Gastrocnemius medialis (tissue), 4 donors: ENCODE measurements at regions not wholly inside any gene's neighbourhood (a gene's known extent, or its start where the extent isn't known, plus 50 kb on each side); places are given as distances from the start of the nearest gene placed in this dataset.
"Not testable (repeated sequence)": the region's sequence is repeated elsewhere in the genome, so short reads cannot be mapped to it uniquely, and the experiment has no call there.

ENCODE experiments used
- ATAC-seq, 2 donors: fragments of 150-250 bp; one replicate each; pipeline ENCODE4 v1.9.1; 2016
- DNase-seq, 2 donors: peaks; one replicate each; pipeline ENCODE4 v3.0.0-alpha.2; 2019
- H3K27ac ChIP-seq, 4 donors: fragments of 200-600 bp; sonication (generic); 1 replicate in 1 of 4; 2 replicates in 3 of 4; pipeline ENCODE4 v1.5.1; 2016 to 2018; ENCODE audit warnings: mild to moderate bottlenecking in 2 of 4, moderate library complexity in 1 of 4
- H3K27me3 ChIP-seq, 3 donors: fragments of 200-600 bp; sonication (generic) in 2 of 3; 1 replicate in 1 of 3; 2 replicates in 2 of 3; pipeline versions ENCODE4 v1.5.1 to v1.6.0; 2016 to 2019; ENCODE audit warnings: mild to moderate bottlenecking in 1 of 3, moderate library complexity in 1 of 3
- H3K36me3 ChIP-seq, 2 donors: fragments of 200-600 bp; sonication (generic) in 1 of 2; one replicate each; pipeline ENCODE4 v1.5.1; 2017 to 2018
- H3K4me1 ChIP-seq, 2 donors: fragments of 200-600 bp; sonication (generic) in 1 of 2; one replicate each; pipeline ENCODE4 v1.5.1; 2016 to 2017; ENCODE audit warnings: mild to moderate bottlenecking in 2 of 2
- H3K4me3 ChIP-seq, 4 donors: fragments of 200-600 bp; sonication (generic) in 3 of 4; 1 replicate in 1 of 4; 2 replicates in 3 of 4; pipeline ENCODE4 v1.5.1; 2016 to 2019; ENCODE audit warnings: mild to moderate bottlenecking in 2 of 4
- H3K9me3 ChIP-seq, 3 donors: fragments of 200-600 bp; sonication (generic) in 2 of 3; 1 replicate in 1 of 3; 2 replicates in 2 of 3; pipeline ENCODE4 v1.5.1; 2016 to 2019
- POLR2A ChIP-seq, 2 donors: fragments of 450-650 bp; IDR thresholded peaks; one replicate each; pipeline ENCODE4 v1.6.1; 2017; ENCODE audit warnings: antibody characterized with exemption in 2 of 2, mild to moderate bottlenecking in 2 of 2, moderate library complexity in 2 of 2
- in situ Hi-C, 4 donors: fragments of 200-750 bp; cut with MboI; loops; one replicate each; pipeline versions ENCODE4 v1.15.0 to v1.8.0; 2017; ENCODE audit warnings: low sequenced_read_pairs in 4 of 4
- intact Hi-C: fragments of 100-400 bp; cut with DNase I; formaldehyde crosslinking; loops from one replicate; pipeline ENCODE4 v1.15.1; 2023; ENCODE audit warnings: low total_unique reads
- TF ChIP-seq, protein P1 (sequence below), 5 experiments: fragments of 450-650 bp in 3 of 5; fragments of 200-600 bp in 2 of 5; sonication (generic) in 2 of 5; IDR thresholded peaks in 4 of 5; conservative IDR thresholded peaks in 1 of 5; 1 replicate in 4 of 5; 2 replicates in 1 of 5; pipeline ENCODE4 v1.5.1; 2016 to 2019; ENCODE audit warnings: antibody characterized with exemption in 5 of 5, mild to moderate bottlenecking in 3 of 5, moderate library complexity in 3 of 5

GRCh38 chr1:96882096-96882495 lies 160.5 kb downstream of the PTBP2 start:
- Histone ChIP-seq H3K27me3 (no peaks in the 10 kb centered on the region), H3K4me3 (no peak overlapping the region), H3K4me1 (no peaks in the 10 kb centered on the region), H3K36me3 (no peaks in the 10 kb centered on the region), H3K9me3 (no peaks in the 10 kb centered on the region), H3K27ac (no peak overlapping the region)
- in situ Hi-C loops, result no loop called here
- DNase-seq (no peak), ATAC-seq (no peak)
- no peak for TF ChIP-seq POLR2A (IDR thresholded peaks at IDR 0.05)
- TF ChIP-seq, protein P1, sequence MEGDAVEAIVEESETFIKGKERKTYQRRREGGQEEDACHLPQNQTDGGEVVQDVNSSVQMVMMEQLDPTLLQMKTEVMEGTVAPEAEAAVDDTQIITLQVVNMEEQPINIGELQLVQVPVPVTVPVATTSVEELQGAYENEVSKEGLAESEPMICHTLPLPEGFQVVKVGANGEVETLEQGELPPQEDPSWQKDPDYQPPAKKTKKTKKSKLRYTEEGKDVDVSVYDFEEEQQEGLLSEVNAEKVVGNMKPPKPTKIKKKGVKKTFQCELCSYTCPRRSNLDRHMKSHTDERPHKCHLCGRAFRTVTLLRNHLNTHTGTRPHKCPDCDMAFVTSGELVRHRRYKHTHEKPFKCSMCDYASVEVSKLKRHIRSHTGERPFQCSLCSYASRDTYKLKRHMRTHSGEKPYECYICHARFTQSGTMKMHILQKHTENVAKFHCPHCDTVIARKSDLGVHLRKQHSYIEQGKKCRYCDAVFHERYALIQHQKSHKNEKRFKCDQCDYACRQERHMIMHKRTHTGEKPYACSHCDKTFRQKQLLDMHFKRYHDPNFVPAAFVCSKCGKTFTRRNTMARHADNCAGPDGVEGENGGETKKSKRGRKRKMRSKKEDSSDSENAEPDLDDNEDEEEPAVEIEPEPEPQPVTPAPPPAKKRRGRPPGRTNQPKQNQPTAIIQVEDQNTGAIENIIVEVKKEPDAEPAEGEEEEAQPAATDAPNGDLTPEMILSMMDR (IDR thresholded peaks at IDR 0.05 in 4 of 5, conservative IDR thresholded peaks at IDR 0.05 in 1 of 5), result no peak
- intact Hi-C loops, result no loop called here

- H3K27ac ChIP-seq, result no peak overlapping the region
- no peak for DNase-seq
- no peaks in the 10 kb centered on the region for H3K4me1 ChIP-seq
- H3K9me3 ChIP-seq, result no peaks in the 10 kb centered on the region
- no peak overlapping the region for H3K4me3 ChIP-seq
- H3K27me3 ChIP-seq, result no peaks in the 10 kb centered on the region
- no peak for ATAC-seq
- TF ChIP-seq, protein P1 (IDR thresholded peaks at IDR 0.05 in 4 of 5, conservative IDR thresholded peaks at IDR 0.05 in 1 of 5), result no peak
- TF ChIP-seq POLR2A (IDR thresholded peaks at IDR 0.05), result no peak
- intact Hi-C loops, result no loop called here
- no peaks in the 10 kb centered on the region for H3K36me3 ChIP-seq
- in situ Hi-C loops, result no loop called here
Observed at GRCh38 chr1:96886474-96886873, 164.9 kb downstream of the PTBP2 start.

DNA sequence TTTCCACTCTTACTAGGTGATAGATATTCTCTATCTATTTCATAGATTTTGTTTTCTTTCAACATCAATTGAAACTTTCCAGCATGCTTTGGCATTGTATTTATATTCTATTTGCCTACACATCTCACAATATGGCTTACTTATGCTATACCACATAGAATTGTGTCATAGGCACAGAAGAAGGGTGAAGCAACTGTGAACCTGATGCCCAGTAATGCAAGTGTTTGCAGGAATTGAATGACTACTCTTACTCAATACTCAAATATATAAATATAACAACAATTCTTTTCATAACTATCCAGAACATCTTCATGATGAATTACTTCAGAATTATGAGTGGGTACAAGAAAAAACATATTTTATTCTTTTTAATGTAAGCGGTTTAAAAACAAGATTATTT lies 165.9 kb downstream of the PTBP2 start:
- H3K27ac ChIP-seq, result no peak overlapping the region
- DNase-seq (no peak), ATAC-seq (no peak)
- H3K4me1 ChIP-seq, result no peaks in the 10 kb centered on the region
- in situ Hi-C loops, result no loop called here
- no peaks in the 10 kb centered on the region for H3K9me3 ChIP-seq
- intact Hi-C loops, result no loop called here
- no peaks in the 10 kb centered on the region for H3K36me3 ChIP-seq
- TF ChIP-seq, protein P1 (IDR thresholded peaks at IDR 0.05 in 4 of 5, conservative IDR thresholded peaks at IDR 0.05 in 1 of 5), result no peak
- TF ChIP-seq POLR2A (IDR thresholded peaks at IDR 0.05), result no peak
- no peak overlapping the region for H3K4me3 ChIP-seq
- H3K27me3 ChIP-seq, result no peaks in the 10 kb centered on the region

- no peak overlapping the region for H3K4me3 ChIP-seq
- H3K4me1 ChIP-seq, result no peaks in the 10 kb centered on the region
- in situ Hi-C loops, result no loop called here
- intact Hi-C loops, result no loop called here
- no peaks in the 10 kb centered on the region for H3K27me3 ChIP-seq
- H3K27ac ChIP-seq, result no peak overlapping the region
- no peak for ATAC-seq
- no peaks in the 10 kb centered on the region for H3K9me3 ChIP-seq
- TF ChIP-seq POLR2A (IDR thresholded peaks at IDR 0.05), result no peak
- TF ChIP-seq, protein P1 (IDR thresholded peaks at IDR 0.05 in 4 of 5, conservative IDR thresholded peaks at IDR 0.05 in 1 of 5), result no peak
- DNase-seq, result no peak
- H3K36me3 ChIP-seq, result no peaks in the 10 kb centered on the region
Observed at GRCh38 chr1:96901783-96902363, 180.3 kb downstream of the PTBP2 start.

- Histone ChIP-seq H3K27me3 (no peaks in the 10 kb centered on the region), H3K27ac (no peak overlapping the region), H3K4me1 (no peaks in the 10 kb centered on the region), H3K9me3 (no peaks in the 10 kb centered on the region), H3K4me3 (no peak overlapping the region), H3K36me3 (no peaks in the 10 kb centered on the region)
- no peak for DNase-seq
- TF ChIP-seq, protein P1 (IDR thresholded peaks at IDR 0.05 in 4 of 5, conservative IDR thresholded peaks at IDR 0.05 in 1 of 5), result no peak
- TF ChIP-seq POLR2A (IDR thresholded peaks at IDR 0.05), result no peak
- in situ Hi-C loops, result no loop called here
- intact Hi-C loops, result no loop called here
- ATAC-seq, result no peak
Observed at GRCh38 chr1:96912248-96912647, 190.7 kb downstream of the PTBP2 start.

DNA sequence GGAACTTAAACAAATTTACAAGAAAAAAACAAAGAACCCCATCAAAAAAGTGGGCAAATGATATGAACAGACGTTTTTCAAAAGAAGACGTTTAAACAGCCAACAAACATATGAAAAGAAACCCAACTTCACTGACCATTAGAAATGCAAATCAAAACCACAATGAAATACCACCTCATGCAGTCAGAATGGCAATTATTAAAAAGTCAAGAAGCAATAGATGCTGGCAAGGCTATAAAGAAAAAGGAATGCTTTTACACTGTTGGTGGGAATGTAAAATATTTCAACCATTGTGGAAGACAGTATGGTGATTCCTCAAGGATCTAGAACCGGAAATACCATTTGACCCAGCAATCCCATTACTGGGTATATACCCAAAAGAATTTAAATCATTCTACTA lies 194.1 kb downstream of the PTBP2 start:
- H3K9me3 ChIP-seq, intact Hi-C loops, ATAC-seq, H3K27me3 ChIP-seq, H3K4me3 ChIP-seq, in situ Hi-C loops, H3K27ac ChIP-seq, H3K4me1 ChIP-seq, H3K36me3 ChIP-seq, DNase-seq: not testable (repeated sequence)
